HG02885 (cell line): ENCODE measurements at regions not wholly inside any gene's neighbourhood (a gene's known extent, or its start where the extent isn't known, plus 50 kb on each side); places are given as distances from the start of the nearest gene placed in this dataset.

Experiments
- ATAC-seq: cut with Tn5 transposase; IDR thresholded peaks from one replicate; pipeline ENCODE4 v1.9.1; 2021; ENCODE audit warnings: mild to moderate bottlenecking; ENCODE audit not compliant: unreplicated experiment, poor library complexity

DNA sequence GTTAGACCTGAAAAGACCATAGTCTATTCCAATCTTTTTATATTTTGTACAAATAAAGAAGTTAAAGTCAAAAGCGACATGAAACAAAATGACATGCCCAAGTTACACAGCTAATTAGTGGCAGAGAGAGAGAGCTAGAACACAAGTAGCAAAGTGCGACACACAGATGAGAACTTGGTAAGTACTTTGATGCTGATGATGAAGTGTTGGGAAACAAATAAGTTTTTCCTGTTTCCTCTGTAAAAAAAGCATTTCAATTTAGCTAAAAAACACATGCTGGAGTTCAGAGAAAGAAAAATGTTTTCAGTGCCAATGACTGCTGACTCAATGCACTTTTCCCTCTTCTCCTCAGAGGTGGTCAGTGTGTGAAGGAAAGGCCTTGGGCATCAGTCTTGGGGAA lies 226.9 kb downstream of the PAX3 start:
- ATAC-seq: no peak

GRCh38 chr2:222064286-222064685 lies 234.5 kb downstream of the PAX3 start:
- ATAC-seq: no peak

DNA sequence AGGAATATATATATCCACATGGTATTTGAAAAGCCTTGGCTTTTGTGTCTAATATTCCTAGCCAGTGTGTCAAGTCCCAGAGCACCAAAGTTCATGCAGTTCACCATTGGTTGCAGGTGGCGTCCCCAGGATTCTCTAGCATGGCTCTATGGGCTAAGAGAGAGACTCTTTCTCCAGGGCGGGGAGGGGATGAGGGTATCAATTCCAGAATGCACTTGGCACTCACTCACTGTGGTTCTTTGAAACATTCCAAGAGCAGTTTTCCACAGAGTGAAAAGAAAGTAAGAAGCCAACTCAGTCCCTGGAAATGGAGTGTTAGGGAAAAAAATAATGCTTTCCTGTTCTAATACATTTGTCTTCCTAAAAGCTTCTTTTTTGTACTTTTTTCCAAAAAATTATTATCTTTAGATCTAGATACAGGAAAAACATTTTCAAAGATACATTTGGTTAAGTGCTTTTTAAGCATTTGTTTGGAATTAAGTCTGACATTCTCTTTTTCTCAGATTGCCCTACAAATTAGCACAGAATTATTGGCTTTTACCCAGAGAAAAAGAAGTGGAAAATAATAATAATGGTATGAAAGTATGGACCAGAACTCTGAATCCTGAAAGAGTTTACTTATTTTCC lies 239.9 kb downstream of the PAX3 start:
- no peak for ATAC-seq

DNA sequence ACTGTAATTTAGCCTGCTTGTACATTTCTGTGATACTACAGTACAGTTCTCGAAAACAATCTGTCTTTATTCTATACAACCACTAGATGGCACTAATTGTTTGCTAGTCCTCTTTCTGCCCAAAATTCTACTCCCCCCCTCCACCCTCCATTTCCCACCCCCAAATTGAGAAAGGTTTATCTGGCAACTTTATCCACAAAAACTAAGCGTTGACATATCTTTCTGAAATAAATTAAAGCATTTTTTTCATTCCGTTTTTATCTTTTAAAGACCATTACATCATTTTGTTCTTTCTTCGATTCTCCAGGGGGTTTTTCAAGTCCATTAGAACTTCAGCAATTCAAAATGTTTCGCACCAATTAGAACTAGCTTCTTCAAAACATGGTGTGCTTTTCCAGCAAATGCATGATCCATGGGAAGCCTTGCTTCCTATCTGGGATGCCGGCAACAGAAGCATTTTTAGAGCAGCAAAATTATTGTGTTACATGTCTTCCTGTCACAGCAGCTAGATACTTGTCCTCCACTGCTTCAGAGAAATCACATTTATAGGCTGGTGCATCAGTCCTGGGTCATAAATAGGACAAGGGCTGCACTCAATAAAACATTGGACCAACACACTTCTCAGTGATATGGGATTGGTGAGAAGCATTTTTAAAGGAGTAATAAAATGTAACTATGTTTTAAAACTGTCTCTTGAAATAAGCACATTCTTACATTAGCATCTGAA lies 241.3 kb downstream of the PAX3 start:
- peak; percentile 53 for ATAC-seq

GRCh38 chr2:222055328-222055727 lies 243.5 kb downstream of the PAX3 start:
- ATAC-seq: no peak

- no peak for ATAC-seq
Measured at GRCh38 chr2:222054813-222055212, 244.0 kb downstream of the PAX3 start.

DNA sequence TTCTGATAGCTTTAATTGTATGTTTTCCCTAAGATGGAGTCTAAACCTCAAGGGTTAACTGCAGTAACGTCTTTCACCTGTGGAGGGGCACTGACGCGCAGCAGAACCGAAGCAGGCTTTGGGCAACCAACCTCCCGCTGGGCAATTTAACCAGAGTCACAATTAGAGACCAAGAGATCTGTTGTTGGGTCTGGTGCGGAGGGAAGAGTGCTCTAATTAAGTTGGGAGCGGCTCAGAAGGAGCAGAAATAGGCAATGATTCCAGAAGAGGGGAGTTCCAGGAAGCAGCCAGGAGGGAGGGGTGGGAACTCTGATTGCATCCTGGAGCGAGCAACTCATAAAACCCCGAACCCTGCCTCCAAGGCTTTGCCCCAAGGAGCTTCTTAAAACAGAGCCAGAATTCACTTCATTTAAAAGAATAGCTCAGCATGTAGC lies 245.8 kb downstream of the PAX3 start:
- peak; percentile 58 for ATAC-seq

DNA sequence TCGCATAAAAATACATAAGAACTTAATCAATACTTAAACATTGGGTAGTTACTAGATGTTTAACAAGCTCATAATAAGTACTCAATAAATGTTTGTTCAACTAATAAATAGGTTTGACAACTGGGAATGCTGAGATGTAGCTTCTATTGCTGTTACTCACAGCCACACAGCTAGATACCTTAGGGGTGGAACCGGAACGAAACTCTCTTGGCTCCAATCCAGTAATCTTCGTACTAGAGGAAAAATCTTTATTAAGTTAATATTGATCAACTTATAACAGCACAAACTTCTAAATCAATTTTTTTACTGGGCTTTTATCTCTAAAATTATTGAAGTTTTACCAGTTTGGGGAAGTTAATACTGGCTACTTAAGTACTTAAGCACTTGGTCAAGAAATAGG lies 247.8 kb downstream of the PAX3 start:
- no peak for ATAC-seq

DNA sequence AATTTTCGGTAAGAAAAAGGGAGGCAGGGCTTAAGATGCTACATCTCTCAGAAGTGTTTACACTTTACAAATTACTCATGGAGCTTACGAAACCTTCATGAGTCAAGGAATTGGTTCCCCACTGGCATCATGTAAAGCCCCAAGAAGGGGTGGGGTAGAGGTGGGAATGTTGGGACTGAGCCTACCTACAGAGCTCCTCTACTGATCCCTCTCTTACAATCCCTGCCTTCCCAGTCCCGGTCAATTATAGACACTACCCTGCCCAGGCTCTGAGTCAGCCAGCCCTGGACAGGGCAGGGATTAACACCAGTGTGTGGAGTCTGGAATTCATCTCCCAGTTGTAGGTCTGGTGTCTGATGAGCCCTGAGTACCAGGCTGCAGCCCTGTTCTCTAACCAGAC lies 248.9 kb downstream of the PAX3 start:
- ATAC-seq: no peak

DNA sequence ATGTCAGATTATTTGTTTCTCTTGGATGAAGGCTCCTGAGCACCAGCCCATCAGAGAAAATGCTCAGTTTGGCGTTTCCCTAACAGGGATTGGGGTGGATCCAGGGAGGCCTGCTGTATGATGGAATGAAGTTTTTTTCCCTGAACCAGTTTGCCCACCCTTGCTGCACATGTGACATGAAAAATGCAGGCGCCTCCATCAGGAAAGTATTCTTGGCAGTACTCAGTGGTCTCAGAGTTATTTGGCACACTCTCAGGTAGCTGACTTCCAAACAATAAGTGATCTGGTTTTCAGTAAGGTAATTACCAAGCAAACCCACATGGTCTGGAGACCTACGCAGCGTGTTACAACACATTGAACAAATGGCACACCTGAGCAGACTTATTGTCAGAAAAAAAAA lies 254.9 kb downstream of the PAX3 start:
- no peak for ATAC-seq

DNA sequence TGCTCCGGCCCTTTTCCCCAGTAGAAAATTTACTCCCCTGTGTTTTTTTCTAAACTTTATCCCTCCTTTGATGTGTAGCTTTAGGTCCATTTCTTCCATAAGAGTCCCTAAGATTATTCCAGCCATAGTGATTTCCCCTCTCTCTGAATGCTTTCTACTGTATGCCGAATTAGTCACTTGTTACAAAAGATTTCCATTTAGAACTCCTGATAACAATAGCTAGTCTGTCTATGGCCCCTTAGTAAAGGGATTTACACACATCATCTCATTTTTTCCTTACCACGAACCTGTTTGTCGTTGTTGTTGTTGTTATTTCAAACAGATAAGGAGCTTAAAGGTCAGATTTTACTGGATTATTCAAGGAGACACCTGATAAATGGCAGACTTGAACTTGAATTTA lies 256.1 kb downstream of the PAX3 start:
- no peak for ATAC-seq

DNA sequence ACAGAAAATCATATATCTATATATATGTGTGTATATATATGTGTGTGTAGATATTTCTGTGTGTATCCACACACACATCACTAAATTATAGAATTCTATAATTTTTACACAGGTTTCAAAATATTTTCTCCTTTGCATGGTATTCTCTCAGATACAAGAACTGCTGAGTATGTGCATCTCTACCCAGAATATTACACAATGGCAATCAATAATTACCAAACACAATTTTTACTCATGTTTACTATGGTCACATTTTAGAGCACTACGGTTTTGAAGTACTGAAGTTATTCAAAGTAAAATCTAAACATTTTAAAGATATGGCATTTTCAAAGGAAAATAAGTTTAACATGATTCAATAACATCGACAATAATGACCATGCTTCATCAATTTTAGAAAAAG lies 258.5 kb downstream of the PAX3 start:
- no peak for ATAC-seq

- no peak for ATAC-seq
Measured at GRCh38 chr2:222039821-222040220, 259.0 kb downstream of the PAX3 start.

GRCh38 chr2:222038067-222038802 lies 260.6 kb downstream of the PAX3 start:
- ATAC-seq: no peak

GRCh38 chr2:222037211-222037610 lies 261.6 kb downstream of the PAX3 start:
- ATAC-seq: no peak

DNA sequence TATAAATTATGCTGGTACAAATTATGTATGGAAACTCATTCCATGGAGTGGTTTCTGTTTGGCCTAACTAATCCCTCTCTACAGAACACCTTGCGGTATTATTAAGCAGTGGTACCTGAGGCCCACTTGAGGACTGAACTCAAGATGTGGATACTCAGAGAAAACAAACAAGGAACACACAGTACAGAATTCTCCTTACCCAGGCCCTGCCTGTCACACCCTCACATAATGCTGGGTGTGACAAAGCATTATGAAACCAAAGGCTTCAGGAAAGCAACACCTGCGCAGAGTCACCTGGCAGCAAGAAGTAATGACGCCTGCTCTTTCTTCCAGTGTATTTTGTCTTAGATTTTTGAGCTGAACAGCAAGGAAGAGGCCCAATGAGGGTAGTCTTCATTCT lies 264.7 kb downstream of the PAX3 start:
- no peak for ATAC-seq

DNA sequence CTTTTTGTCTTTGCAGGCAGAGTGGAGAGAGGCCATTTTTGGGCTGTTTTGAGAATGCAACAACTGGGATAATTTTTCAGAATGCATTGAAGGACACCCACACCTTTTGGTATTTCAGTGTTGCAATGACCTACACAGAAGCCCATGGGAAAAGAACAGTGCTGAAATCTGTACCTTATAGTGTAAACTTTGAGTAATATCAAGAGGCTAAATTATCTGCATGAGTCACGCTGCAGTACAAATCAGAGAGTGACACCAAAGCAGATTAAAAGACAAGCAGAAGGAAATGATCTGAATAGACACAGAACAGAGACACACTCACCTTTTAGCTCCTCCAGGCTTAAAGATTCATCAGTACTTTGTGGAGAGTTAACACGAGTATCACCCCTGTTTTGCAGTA lies 265.3 kb downstream of the PAX3 start:
- no peak for ATAC-seq

- no peak for ATAC-seq
Measured at GRCh38 chr2:222025881-222026271, 272.9 kb downstream of the PAX3 start.

DNA sequence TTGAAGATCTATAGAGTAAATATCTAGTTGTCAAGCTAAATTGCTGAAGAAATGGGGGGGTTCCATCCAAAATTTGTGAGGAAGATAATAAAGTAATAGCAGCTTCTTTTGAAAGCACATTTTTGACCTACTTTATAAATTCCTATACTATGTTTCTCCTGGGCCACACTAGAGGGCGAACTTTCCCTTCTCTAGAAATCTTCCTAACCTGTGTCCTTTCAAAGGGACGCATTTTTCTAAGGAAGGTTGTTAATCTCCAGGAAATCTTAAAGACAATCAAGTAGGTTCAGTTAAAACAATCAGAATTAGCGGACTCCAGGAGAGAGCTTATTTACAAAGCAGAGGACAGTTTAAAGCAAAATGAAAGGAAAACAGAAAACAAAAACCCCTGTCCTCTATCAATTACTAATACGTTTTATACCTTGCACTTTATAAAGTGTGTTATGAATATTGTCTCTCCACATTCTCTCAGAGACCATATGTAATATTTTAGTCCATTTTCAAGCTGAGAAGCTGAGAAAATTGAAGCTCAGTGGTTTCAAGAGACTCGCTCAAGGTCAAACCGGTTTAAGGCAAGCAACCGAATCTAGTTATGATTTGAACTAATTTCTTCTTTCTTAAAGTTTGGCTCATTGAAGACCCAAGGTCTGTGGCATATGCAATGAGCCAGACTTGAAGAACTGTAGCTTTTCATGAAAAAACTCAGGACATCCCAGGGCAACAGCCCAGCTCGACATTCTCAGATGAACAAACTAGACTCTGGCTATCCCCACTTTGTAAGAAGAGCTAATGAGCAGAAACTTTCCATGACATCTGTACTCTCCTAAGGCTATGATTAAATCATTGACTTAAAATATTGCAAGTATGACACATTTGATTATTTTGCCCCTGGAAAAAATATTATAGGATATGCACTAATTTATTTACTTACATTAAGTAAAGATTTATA lies 273.6 kb downstream of the PAX3 start:
- ATAC-seq: peak; percentile 69

- no peak for ATAC-seq
Measured at GRCh38 chr2:222017252-222017850, 281.4 kb downstream of the PAX3 start.
